Left ventricle myocardium inferior (tissue), 1 donor: ENCODE measurements at regions not wholly inside any gene's neighbourhood (a gene's known extent, or its start where the extent isn't known, plus 50 kb on each side); places are given as distances from the start of the nearest gene placed in this dataset.
"Not testable (repeated sequence)": the region's sequence is repeated elsewhere in the genome, so short reads cannot be mapped to it uniquely, and the experiment has no call there.

Source experiments
- DNase-seq: peaks from one replicate; pipeline ENCODE4 v3.0.0-alpha.2; 2020
- H3K27ac ChIP-seq: fragments of 200-600 bp; replicated peaks from 2 replicates; pipeline ENCODE4 v1.8.0; 2021
- H3K27me3 ChIP-seq: fragments of 200-600 bp; 2 replicates; pipeline ENCODE4 v1.8.0; 2021; ENCODE audit warnings: low read depth
- H3K36me3 ChIP-seq: fragments of 200-600 bp; 2 replicates; pipeline ENCODE4 v1.8.0; 2021
- H3K4me1 ChIP-seq: fragments of 200-600 bp; 2 replicates; pipeline ENCODE4 v1.8.0; 2021
- H3K4me3 ChIP-seq: fragments of 200-600 bp; 2 replicates; pipeline ENCODE4 v1.8.0; 2021; ENCODE audit warnings: mild to moderate bottlenecking, moderate library complexity
- H3K9me3 ChIP-seq: fragments of 200-600 bp; replicated peaks from 2 replicates; pipeline ENCODE4 v1.8.0; 2021
- CTCF ChIP-seq: fragments of 200-600 bp; IDR thresholded peaks from 2 replicates; pipeline ENCODE4 v1.8.0; 2021; ENCODE audit warnings: antibody characterized with exemption, mild to moderate bottlenecking, borderline replicate concordance
- intact Hi-C: fragments of 100-400 bp; cut with micrococcal nuclease; formaldehyde crosslinking; loops from one replicate; pipeline ENCODE4 v1.11.0; 2022
- donor health status: DM: no; HTN: yes; CAD: no; lungs with severe emphysema.

GRCh38 chr4:126762663-126763247 is 870.0 kb upstream of the INTU start:
- DNase-seq, result no peak
- H3K36me3 ChIP-seq, result no peaks in the 10 kb centered on the region
- no peak overlapping the region for H3K4me3 ChIP-seq
- no peaks in the 10 kb centered on the region for H3K9me3 ChIP-seq
- no peak for TF ChIP-seq CTCF
- intact Hi-C loops, result no loop called here
- H3K27ac ChIP-seq, result no peak overlapping the region
- peaks cover 16% of the 10 kb centered on the region for H3K4me1 ChIP-seq
- no peaks in the 10 kb centered on the region for H3K27me3 ChIP-seq

- H3K4me3 ChIP-seq, result no peak overlapping the region
- no peaks in the 10 kb centered on the region for H3K27me3 ChIP-seq
- no peak for TF ChIP-seq CTCF
- H3K27ac ChIP-seq, result peak overlapping the region; percentile 45
- peak; percentile 31 for DNase-seq
- intact Hi-C loops, result no loop called here
- H3K4me1 ChIP-seq, result peaks cover 9% of the 10 kb centered on the region
- H3K36me3 ChIP-seq, result no peaks in the 10 kb centered on the region
- peaks cover 7% of the 10 kb centered on the region for H3K9me3 ChIP-seq
These were observed 866.5 kb upstream of the INTU start for GRCh38 chr4:126766241-126766640.

- no peak overlapping the region for H3K4me3 ChIP-seq
- no peaks in the 10 kb centered on the region for H3K36me3 ChIP-seq
- DNase-seq, result no peak
- no peak overlapping the region for H3K27ac ChIP-seq
- intact Hi-C loops, result no loop called here
- TF ChIP-seq CTCF, result no peak
- no peaks in the 10 kb centered on the region for H3K27me3 ChIP-seq
- peaks cover 7% of the 10 kb centered on the region for H3K9me3 ChIP-seq
- H3K4me1 ChIP-seq, result peaks cover 18% of the 10 kb centered on the region
These were observed 864.4 kb upstream of the INTU start for GRCh38 chr4:126768338-126768737.

GRCh38 chr4:126770811-126771553 is 861.8 kb upstream of the INTU start:
- H3K36me3 ChIP-seq, H3K27me3 ChIP-seq, H3K27ac ChIP-seq, intact Hi-C loops, H3K4me3 ChIP-seq, H3K9me3 ChIP-seq, DNase-seq: not testable (repeated sequence)
- H3K4me1 ChIP-seq, result peaks cover 18% of the 10 kb centered on the region

DNA sequence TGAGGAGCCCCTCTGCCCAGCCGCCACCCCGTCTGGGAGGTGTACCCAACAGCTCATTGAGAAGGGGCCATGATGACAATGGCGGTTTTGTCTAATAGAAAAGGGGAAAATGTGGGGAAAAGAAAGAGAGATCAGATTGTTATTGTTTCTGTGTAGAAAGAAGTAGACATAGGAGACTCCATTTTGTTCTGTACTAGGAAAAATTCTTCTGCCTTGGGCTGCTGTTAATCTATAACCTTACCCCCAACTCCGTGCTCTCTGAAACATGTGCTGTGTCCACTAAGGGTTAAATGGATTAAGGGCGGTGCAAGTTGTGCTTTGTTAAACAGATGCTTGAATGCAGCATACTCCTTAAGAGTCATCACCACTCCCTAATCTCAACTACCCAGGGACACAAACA is 861.1 kb upstream of the INTU start:
- H3K4me3 ChIP-seq, DNase-seq, H3K36me3 ChIP-seq, intact Hi-C loops, H3K9me3 ChIP-seq, H3K27me3 ChIP-seq: not testable (repeated sequence)
- H3K4me1 ChIP-seq, result peaks cover 12% of the 10 kb centered on the region
- peak overlapping the region; percentile 71 for H3K27ac ChIP-seq

- intact Hi-C loops, result no loop called here
- H3K9me3 ChIP-seq, result peaks cover 7% of the 10 kb centered on the region
- H3K4me3 ChIP-seq, result no peak overlapping the region
- no peaks in the 10 kb centered on the region for H3K36me3 ChIP-seq
- TF ChIP-seq CTCF, result no peak
- H3K4me1 ChIP-seq, result peaks cover 9% of the 10 kb centered on the region
- no peak for DNase-seq
- peak overlapping the region; percentile 71 for H3K27ac ChIP-seq
- H3K27me3 ChIP-seq, result no peaks in the 10 kb centered on the region
These were observed 860.1 kb upstream of the INTU start for GRCh38 chr4:126772662-126773061.
